ENCODE measurements at regions not wholly inside any gene's neighbourhood (a gene's known extent, or its start where the extent isn't known, plus 50 kb on each side); places are given as distances from the start of the nearest gene placed in this dataset.

GRCh38 chr3:176789281-176789705, 408.0 kb downstream of the TBL1XR1 start:
- peak; percentile 81 for DNase-seq

DNA sequence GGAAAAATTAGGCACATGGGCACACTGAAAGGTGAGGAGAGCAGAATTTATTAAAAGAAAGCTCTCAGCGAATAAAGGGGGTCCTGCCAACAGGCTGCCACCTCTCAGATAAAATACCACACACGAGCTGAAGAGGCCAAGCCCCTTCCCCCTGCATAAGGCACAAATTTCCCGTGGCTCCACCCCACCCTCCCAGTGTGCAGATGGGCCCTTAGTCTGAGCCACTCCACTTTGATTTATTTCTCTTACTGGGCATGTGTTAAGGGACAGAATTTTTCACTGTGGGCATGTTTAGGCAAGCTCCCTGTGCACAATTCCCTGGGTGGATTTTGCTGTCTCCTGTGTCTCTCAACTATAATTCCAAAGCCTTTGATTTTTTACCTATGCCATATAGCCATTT, 409.8 kb downstream of the TBL1XR1 start:
- DNase-seq: peak; percentile 72

GRCh38 chr3:176785171-176785570, 412.1 kb downstream of the TBL1XR1 start:
- DNase-seq: no peak

DNA sequence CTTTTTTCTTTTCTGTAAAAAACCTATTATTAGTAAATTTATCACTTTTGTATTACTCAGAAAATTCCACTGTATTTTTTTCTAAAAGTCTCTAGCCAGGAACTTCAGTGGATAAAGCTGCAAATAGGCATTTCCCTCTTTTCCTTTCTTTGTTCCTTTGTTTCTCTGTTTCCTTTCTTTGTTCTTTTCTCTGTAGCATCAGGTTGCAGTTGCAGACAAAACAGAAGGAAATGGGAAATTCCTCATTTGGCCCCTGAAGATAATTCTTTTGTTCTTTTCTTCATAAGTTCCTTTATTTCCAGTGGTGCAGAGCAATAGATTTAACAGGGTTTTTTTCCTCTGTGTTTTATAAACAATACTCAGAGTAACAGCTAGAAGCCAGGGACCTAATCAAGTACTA, 416.5 kb downstream of the TBL1XR1 start:
- DNase-seq: peak; percentile 47

GRCh38 chr3:176776622-176777175, 420.6 kb downstream of the TBL1XR1 start:
- peak; percentile 97 for DNase-seq

DNA sequence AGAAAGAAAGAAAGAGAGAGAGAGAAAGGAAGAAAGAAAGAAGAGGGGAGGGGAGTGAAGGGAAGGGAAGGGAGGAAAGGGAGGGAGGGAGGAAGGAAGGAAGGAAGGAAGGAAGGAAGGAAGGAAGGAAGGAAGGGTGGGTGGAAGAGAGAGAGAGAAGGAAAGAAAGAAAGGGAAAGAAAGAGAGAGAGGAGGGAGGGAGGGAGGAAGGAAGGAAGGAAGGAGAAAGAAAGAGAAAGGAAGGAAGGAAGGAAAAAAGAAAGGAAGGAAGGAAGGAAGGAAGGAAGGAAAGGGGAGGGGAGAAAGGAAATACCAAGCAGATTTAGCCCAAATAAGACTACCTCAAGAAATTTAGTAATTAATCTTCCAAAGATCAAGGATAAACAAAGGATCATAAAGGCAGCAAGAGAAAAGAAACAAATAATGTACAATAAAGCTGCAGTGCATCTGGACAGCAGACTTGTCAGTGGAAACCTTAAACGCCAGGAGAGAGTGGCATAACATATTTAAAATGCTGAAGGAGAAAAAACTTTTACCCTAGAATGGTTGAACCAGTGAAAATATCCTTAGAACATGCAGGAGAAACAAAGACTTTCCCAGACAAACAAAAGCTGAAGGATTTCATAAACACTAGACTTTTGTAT, 427.6 kb downstream of the TBL1XR1 start:
- no peak for DNase-seq

- DNase-seq: peak; percentile 59
These were observed 429.9 kb downstream of the TBL1XR1 start for GRCh38 chr3:176767385-176767784.

DNA sequence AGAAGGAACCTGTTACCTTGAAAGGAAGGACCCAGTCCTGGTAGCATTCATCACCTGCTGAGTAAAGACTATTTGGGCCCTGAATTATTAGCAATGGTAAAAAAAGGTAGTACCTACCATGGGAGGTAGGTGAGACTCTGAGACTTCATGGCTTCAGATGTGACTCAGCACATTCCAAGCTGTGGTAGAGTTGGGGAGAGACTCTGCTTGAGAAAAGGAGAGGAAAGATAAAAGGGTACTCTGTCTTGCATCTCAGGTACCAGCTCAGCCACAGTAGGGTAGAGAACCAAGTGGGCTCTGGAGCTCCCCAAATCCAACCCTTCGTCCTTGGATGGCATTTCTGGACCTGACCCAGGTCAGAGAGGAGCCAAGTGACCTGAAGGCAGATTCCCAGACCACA, 430.4 kb downstream of the TBL1XR1 start:
- DNase-seq: no peak

DNA sequence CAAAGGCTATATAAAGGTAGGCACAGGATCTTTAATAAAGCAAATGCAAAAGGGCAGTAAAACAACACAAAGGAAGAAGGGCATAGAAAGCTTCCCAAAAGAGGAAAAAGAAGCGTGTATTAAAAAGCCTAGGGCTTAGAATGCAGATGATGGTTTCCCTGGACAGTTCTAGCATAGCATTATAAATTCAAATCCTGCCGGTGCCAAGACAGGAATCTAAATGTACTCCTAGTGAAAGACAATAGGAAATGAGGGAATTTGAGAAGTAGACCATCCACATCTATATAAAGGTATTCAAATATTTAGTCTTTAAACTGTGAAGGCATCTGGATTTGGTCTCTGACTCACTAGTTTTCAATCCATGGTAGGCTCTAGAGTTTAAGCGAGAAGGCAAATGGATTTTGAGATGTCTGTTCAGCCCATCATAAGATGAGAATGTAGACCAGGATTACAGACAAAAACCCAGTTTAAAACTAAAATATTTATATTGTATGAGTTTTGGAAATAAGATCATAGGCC, 431.8 kb downstream of the TBL1XR1 start:
- DNase-seq: peak; percentile 57

- DNase-seq: peak; percentile 38
These were observed 437.3 kb downstream of the TBL1XR1 start for GRCh38 chr3:176759815-176760506.

- no peak for DNase-seq
These were observed 439.9 kb downstream of the TBL1XR1 start for GRCh38 chr3:176757429-176757828.

DNA sequence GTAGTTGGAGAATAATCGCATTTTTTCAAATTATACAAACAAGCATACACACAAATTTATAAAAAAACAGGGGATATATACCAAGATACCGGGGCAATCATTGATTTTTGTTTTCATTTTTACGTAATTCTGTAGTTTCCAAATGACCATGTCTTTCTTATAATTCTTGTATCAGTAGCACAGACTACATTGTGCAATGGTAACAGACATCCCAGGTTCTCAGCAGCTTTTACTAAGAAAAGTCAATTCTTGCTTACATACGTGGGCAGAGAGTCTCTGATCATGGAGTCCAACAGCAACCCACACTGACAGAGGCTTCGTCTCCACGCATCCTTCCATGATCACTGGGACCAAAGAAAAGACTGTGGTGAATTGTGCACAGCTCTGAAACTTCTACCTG, 441.3 kb downstream of the TBL1XR1 start:
- no peak for DNase-seq

DNA sequence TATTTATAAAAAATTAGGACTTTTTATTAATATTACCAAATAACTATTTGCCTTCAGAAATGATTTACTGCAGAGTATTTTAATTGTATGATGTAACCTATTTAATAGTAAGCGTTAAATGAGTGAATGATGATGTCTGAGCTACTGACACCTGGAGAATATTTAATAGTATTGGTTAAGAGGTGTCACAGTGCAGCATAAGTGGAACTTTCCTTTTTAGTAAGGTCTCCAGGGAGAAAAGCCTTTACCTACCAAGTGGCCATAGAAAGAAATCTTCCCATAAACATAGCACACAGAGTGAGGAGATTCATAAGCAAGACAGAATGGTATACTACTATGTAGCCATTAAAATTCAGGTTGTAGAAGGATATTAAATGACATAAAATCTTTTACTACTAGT, 441.7 kb downstream of the TBL1XR1 start:
- DNase-seq: peak; percentile 10

DNA sequence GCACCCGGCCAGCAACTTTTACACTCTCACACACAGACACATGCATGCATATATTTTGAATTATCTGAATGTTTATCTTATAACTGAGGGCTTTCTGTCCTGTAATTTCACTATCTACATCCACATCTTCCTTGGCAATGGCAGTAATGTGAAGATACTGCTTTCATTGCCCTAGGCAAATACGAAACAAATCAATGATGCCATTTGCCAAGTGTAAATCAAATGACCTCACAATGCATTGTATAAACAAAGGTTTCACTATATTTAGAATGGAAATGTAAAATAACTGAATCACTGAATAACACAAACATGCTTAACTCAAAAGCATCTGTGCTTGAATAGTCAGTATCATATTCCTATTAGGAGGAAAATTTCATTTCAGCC, 455.6 kb downstream of the TBL1XR1 start:
- peak; percentile 51 for DNase-seq

GRCh38 chr3:176740906-176741663, 456.2 kb downstream of the TBL1XR1 start:
- peak; percentile 41 for DNase-seq

- DNase-seq: no peak
These were observed 458.1 kb downstream of the TBL1XR1 start for GRCh38 chr3:176739159-176739558.

- DNase-seq: peak; percentile 92
These were observed 459.7 kb downstream of the TBL1XR1 start for GRCh38 chr3:176737480-176738110.

- no peak for DNase-seq
These were observed 463.1 kb downstream of the TBL1XR1 start for GRCh38 chr3:176734146-176734545.

DNA sequence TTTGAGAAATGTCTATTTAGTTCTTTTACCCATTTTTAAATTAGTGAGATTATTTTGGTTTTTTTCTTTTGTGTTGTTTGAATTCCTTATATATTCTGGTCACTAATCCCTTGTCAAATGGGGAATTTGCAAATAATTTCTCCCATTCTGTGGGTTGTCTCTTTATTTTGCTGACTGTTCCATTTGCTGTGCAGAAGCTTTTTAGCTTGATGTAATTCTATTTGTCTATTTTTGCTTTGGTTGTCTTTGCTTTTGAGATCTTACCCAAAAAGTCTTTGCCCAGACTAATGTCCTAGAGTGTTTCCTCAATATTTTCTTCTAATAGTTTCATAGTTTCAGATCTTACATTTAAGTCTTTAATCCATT, 472.9 kb downstream of the TBL1XR1 start:
- DNase-seq: no peak

DNA sequence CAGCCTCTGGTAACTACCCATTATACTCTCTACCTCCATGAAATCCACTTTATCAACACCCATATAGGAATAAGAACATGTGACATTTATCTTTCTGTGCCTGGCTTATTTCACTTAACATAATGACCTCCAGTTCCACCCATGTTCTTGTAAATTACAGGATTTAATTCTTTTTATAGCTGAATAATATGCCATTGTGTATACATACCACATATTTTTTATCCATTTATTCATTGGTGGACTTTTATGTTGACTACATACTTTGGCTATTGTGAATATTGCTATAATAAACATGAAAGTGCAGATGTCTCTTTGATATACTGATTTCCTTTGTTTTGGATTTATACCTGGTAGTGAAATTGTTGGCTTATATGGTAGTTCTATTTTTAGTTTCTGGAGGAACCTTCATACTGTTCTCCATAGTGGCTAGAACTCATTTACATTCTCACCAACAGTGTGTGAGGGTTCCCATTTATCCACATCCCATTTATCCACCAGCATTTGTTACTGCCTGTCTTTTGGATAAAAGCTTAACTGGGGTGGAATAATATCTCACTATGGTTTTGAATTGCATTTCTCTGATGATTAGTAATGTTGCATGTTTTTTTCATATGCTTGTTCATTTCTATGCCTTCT, 473.4 kb downstream of the TBL1XR1 start:
- no peak for DNase-seq

DNA sequence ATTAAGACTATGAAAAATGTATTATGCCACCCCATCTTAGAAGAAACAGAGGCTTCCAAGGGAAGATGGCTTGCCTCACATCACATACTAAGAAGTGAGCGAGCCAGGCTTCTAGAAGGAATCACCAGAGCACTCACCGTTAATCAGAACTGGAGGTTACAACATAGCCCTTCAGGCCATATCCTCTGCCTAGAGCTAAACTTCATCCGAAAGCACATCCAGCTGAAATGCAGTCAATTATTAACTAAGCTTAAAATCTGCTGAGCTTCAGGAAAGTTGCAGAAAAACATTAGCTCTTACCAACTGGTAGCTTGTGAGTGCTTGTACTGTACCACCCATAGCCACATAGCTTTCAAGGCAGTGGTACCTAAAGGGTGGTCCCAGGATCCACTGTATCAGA, 483.2 kb downstream of the TBL1XR1 start:
- no peak for DNase-seq

GRCh38 chr3:176712191-176712590, 485.1 kb downstream of the TBL1XR1 start:
- no peak for DNase-seq

- no peak for DNase-seq
These were observed 498.0 kb downstream of the TBL1XR1 start for GRCh38 chr3:176699288-176699687.

Data from NCI-H69 (cell line).